ENCODE measurements at regions not wholly inside any gene's neighbourhood (a gene's known extent, or its start where the extent isn't known, plus 50 kb on each side); places are given as distances from the start of the nearest gene placed in this dataset.

- H3K4me1 Mint-ChIP-seq = peaks cover 14% of the 10 kb centered on the region
- ATAC-seq = no peak
- H3K9me3 Mint-ChIP-seq (ENCODE audit: low read depth) = no peaks in the 10 kb centered on the region
- no peak overlapping the region for H3K27ac Mint-ChIP-seq
- no peak overlapping the region for H3K4me3 Mint-ChIP-seq
- H3K36me3 Mint-ChIP-seq = no peaks in the 10 kb centered on the region
- no peaks in the 10 kb centered on the region for H3K27me3 Mint-ChIP-seq
- no peak for DNase-seq
- CTCF ChIA-PET = no interaction called here
These were observed 63.4 kb upstream of the CARD18 start for GRCh38 chr11:105202844-105203548.

- Mint-ChIP-seq H3K9me3 (ENCODE audit: low read depth) (no peaks in the 10 kb centered on the region), H3K4me1 (peaks cover 14% of the 10 kb centered on the region), H3K27me3 (no peaks in the 10 kb centered on the region), H3K36me3 (no peaks in the 10 kb centered on the region), H3K4me3 (no peak overlapping the region), H3K27ac (no peak overlapping the region)
- DNase-seq (no peak), ATAC-seq (no peak)
- CTCF ChIA-PET = no interaction called here
These were observed 62.9 kb upstream of the CARD18 start for GRCh38 chr11:105202422-105202821.

GRCh38 chr11:105201166-105201565 is 61.6 kb upstream of the CARD18 start:
- no peaks in the 10 kb centered on the region for H3K9me3 Mint-ChIP-seq (ENCODE audit: low read depth)
- CTCF ChIA-PET = no interaction called here
- peaks cover 14% of the 10 kb centered on the region for H3K4me1 Mint-ChIP-seq
- no peaks in the 10 kb centered on the region for H3K27me3 Mint-ChIP-seq
- H3K27ac Mint-ChIP-seq = no peak overlapping the region
- H3K36me3 Mint-ChIP-seq = no peaks in the 10 kb centered on the region
- DNase-seq (no peak), ATAC-seq (no peak)
- H3K4me3 Mint-ChIP-seq = no peak overlapping the region

GRCh38 chr11:105197071-105197815 is 57.7 kb upstream of the CARD18 start:
- Mint-ChIP-seq H3K4me3 (no peak overlapping the region), H3K9me3 (ENCODE audit: low read depth) (no peaks in the 10 kb centered on the region), H3K36me3 (no peaks in the 10 kb centered on the region), H3K27ac (no peak overlapping the region), H3K27me3 (peaks cover 7% of the 10 kb centered on the region), H3K4me1 (peaks cover under 1% of the 10 kb centered on the region)
- ATAC-seq = no peak
- CTCF ChIA-PET = no interaction called here
- DNase-seq = no peak

- Mint-ChIP-seq H3K27me3 (peaks cover 9% of the 10 kb centered on the region), H3K36me3 (no peaks in the 10 kb centered on the region), H3K9me3 (ENCODE audit: low read depth) (no peaks in the 10 kb centered on the region), H3K27ac (no peak overlapping the region), H3K4me3 (no peak overlapping the region), H3K4me1 (no peaks in the 10 kb centered on the region)
- CTCF ChIA-PET = no interaction called here
- no peak for DNase-seq
- no peak for ATAC-seq
These were observed 53.7 kb upstream of the CARD18 start for GRCh38 chr11:105193260-105193659.

- CTCF ChIA-PET = no interaction called here
- Mint-ChIP-seq H3K27ac (no peak overlapping the region), H3K36me3 (no peaks in the 10 kb centered on the region), H3K27me3 (peaks cover 9% of the 10 kb centered on the region), H3K9me3 (ENCODE audit: low read depth) (no peaks in the 10 kb centered on the region), H3K4me1 (no peaks in the 10 kb centered on the region), H3K4me3 (no peak overlapping the region)
- ATAC-seq (no peak), DNase-seq (no peak)
These were observed 52.5 kb upstream of the CARD18 start for GRCh38 chr11:105192115-105192514.

- Mint-ChIP-seq H3K36me3 (no peaks in the 10 kb centered on the region), H3K9me3 (ENCODE audit: low read depth) (no peaks in the 10 kb centered on the region), H3K27ac (no peak overlapping the region), H3K27me3 (peaks cover 9% of the 10 kb centered on the region), H3K4me1 (no peaks in the 10 kb centered on the region), H3K4me3 (no peak overlapping the region)
- ATAC-seq = no peak
- no peak for DNase-seq
- CTCF ChIA-PET = no interaction called here
These were observed 50.0 kb upstream of the CARD18 start for GRCh38 chr11:105189581-105189980.

Measured in activated CD8-positive, alpha-beta memory T cell treated with anti-CD3 and anti-CD28 coated beads, Interleukin-2, amount 10 ng/mL, durations not matched to agents 7 days and 5 days (primary cell).